ENCODE measurements at regions not wholly inside any gene's neighbourhood (a gene's known extent, or its start where the extent isn't known, plus 50 kb on each side); places are given as distances from the start of the nearest gene placed in this dataset.

GRCh38 chr3:43221076-43221475, 65.3 kb upstream of the SNRK start:
- TF ChIP-seq CTCF (conservative IDR thresholded peaks at IDR 0.05; ENCODE audit: low read depth, low read length): no peak
- TF ChIP-seq USF2 (IDR thresholded peaks at IDR 0.05; ENCODE audit: low read depth, low read length): no peak

Data from IMR-90 (cell line).